IPS DF 6.9 (cell line): ENCODE measurements at regions not wholly inside any gene's neighbourhood (a gene's known extent, or its start where the extent isn't known, plus 50 kb on each side); places are given as distances from the start of the nearest gene placed in this dataset.

ENCODE experiments used
- DNase-seq: peaks from one replicate; pipeline ENCODE4 v3.0.0-alpha.2; 2013; ENCODE audit warnings: low read depth, low spot score
- H3K27ac ChIP-seq: one replicate; pipeline ENCODE4 v1.5.1; 2013; ENCODE audit warnings: low read length, control low read depth
- H3K27me3 ChIP-seq: 2 replicates; pipeline ENCODE4 v1.6.1; 2013; ENCODE audit warnings: mild to moderate bottlenecking, low read length; ENCODE audit not compliant: control insufficient read depth, insufficient read depth
- H3K36me3 ChIP-seq: 2 replicates; pipeline ENCODE4 v1.6.1; 2013; ENCODE audit warnings: low read length; ENCODE audit not compliant: control insufficient read depth, insufficient read depth
- H3K4me1 ChIP-seq: 2 replicates; pipeline ENCODE4 v1.6.1; 2013; ENCODE audit warnings: low read length; ENCODE audit not compliant: control insufficient read depth, insufficient read depth
- H3K4me3 ChIP-seq: 2 replicates; pipeline ENCODE4 v1.5.1; 2013; ENCODE audit warnings: mild to moderate bottlenecking, low read length
- H3K9me3 ChIP-seq: 2 replicates; pipeline ENCODE4 v1.6.1; 2013; ENCODE audit warnings: low read length, inconsistent platforms; ENCODE audit not compliant: control insufficient read depth, insufficient read depth
- WGBS: extraction: QIAGEN DNeasy Blood & Tissue Kit; methylation state at CpG from one replicate; pipeline ENCODE4 v1.1.7; 2013; ENCODE audit warnings: mixed read lengths, missing lambda C conversion rate; ENCODE audit not compliant: insufficient read length, insufficient coverage; 5-methylcytosine and 5-hydroxymethylcytosine counted together

DNA sequence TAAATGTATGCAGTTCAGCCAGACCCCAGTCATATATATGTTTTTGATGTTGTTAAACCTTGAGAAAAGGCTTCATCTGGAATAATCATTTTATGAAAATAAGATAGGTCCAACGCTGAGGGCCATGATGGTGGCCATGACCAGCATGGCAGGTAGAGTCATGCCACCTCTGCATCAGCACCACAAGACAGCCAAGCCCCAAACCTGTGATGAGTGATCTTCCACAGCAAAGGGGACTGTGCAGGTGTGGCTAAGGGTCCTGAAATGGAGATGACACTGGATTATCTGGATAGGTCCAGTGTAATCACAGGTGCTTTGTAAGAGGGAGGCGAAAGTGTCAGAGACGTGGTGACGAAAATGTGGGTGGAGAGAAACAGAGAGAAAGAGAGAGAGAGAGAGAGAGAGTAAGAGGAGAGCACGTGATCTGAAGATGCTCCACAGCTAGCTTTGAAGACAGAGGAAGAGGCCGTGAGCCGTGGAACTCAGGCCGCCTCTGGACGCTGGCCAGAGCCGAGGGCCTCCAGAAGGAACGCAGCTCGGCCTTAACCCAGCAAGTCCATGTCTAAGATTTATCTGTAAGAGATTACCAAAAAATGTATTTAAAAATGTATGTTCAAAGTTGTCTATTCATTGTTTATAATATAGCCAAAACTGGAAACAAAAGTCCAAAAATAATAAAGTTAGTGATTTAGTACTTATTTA lies 304.4 kb upstream of the SHH start:
- no CpG with 5 or more reads among the region's 12 CpGs for WGBS
- H3K36me3 ChIP-seq, result no peaks in the 10 kb centered on the region
- no peaks in the 10 kb centered on the region for H3K27me3 ChIP-seq
- H3K4me3 ChIP-seq, result no peak overlapping the region
- H3K4me1 ChIP-seq, result no peaks in the 10 kb centered on the region
- no peak overlapping the region for H3K27ac ChIP-seq
- DNase-seq, result no peak
- peaks cover 21% of the 10 kb centered on the region for H3K9me3 ChIP-seq

DNA sequence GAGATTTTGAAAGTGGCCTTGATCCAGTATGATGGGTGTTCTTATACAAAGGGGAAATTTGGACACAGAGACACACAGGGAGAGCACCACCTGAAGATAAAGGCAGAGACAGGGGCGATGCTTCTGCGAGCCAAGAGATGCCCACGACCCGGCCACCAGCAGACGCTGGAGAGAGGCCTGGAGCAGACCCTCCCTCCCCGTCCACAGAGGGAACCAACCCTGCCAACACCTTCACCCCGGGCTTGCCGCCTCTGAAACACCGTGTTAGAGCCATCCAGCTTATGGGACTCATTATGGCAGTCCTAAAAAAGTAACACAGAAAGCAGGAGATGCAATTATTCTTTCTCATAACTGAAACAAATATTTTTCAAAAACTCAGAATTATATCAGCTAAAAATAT lies 303.3 kb upstream of the SHH start:
- Histone ChIP-seq H3K4me1 (no peaks in the 10 kb centered on the region), H3K27ac (no peak overlapping the region), H3K36me3 (no peaks in the 10 kb centered on the region), H3K4me3 (no peak overlapping the region), H3K27me3 (no peaks in the 10 kb centered on the region), H3K9me3 (peaks cover 15% of the 10 kb centered on the region)
- no peak for DNase-seq
- no CpG with 5 or more reads among the region's 9 CpGs for WGBS

DNA sequence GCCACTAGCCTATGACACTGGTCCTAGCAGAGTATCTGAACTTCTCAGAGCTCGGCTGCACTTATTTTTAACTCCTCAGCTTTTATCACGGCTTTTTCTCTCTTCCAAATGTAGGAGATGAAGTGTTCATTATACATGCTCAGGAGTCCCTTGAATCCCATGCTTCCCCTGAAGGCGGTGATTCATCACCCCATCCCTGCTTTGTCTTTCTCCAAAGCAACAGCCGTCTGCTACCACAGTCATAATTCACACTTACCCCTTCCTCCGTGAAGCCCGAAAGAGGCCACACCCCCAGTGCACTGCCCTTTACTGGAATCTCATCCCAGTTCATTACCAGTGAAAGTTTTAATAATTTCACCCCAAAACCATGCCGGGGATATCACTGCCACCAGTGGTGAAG lies 301.5 kb upstream of the SHH start:
- H3K4me1 ChIP-seq, result no peaks in the 10 kb centered on the region
- no peak for DNase-seq
- no CpG with 5 or more reads among the region's 7 CpGs for WGBS

DNA sequence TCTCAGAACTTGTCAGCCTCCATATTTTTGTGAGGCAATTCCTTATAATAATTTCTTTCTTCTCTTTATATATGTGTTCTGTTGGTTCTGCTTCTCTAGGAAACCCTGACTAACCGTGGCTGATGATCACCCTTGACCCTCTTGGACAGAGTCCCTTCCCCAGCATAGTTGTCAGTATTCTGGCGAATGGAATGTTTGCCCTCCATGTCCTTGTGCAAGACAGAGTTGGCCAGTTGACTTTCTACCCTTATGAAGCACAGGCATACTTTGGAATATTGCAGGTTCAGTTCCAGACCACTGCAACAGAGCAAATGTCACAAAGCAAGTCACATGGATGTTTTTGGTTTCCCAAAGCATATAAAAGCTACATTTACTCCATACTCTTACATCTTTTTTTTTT lies 297.7 kb upstream of the SHH start:
- Histone ChIP-seq H3K27me3 (no peaks in the 10 kb centered on the region), H3K4me1 (no peaks in the 10 kb centered on the region), H3K9me3 (peaks cover 8% of the 10 kb centered on the region), H3K27ac (no peak overlapping the region), H3K4me3 (no peak overlapping the region), H3K36me3 (no peaks in the 10 kb centered on the region)
- no peak for DNase-seq
- WGBS, result no CpG with 5 or more reads among the region's 2 CpGs

More for the DNA sequence above, 301.5 kb upstream of the SHH start:
- no peaks in the 10 kb centered on the region for H3K27me3 ChIP-seq
- no peaks in the 10 kb centered on the region for H3K36me3 ChIP-seq
- H3K9me3 ChIP-seq, result peaks cover 11% of the 10 kb centered on the region
- no peak overlapping the region for H3K27ac ChIP-seq
- no peak overlapping the region for H3K4me3 ChIP-seq

DNA sequence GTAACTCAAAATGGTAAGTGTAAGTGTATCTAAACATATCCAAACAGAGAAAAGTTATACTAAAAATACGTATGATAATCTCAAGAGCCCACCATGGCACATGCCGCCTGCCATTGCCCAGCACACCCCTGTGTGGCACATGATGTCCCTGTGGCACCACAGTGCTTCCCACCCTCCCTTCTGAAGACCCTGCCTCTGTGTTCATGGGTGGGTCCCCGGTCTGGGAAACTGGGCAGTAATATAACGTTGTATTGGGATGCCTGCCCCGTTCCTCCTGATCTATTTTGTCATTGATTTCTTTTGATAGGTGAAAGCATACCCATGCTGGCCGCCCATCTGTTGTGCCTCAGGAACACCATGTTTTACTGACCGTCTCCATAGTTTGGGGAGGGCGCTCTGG lies 296.8 kb upstream of the SHH start:
- H3K27me3 ChIP-seq, result no peaks in the 10 kb centered on the region
- no CpG with 5 or more reads among the region's 8 CpGs for WGBS
- peaks cover 11% of the 10 kb centered on the region for H3K9me3 ChIP-seq
- no peak for DNase-seq
- no peaks in the 10 kb centered on the region for H3K36me3 ChIP-seq
- H3K4me3 ChIP-seq, result no peak overlapping the region
- H3K27ac ChIP-seq, result no peak overlapping the region
- no peaks in the 10 kb centered on the region for H3K4me1 ChIP-seq

DNA sequence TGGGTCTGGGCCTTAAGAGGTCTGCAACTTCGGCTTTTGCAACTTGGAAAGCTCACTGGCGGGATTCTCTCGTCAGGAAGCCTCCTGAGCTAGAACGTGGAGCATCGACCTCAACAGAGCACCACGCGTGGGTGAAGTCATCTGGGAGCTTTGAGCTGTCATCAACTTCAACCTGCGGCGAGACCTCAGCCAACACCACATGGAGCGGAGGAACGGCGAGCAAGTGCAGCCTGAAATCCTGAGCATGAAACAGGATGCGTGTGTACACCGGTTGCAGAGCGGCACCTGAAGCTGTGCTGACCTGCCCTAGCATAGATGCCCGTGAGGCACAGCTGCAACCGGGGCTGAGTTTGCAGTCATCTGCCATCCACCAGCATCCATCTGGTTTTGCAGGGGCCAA lies 295.7 kb upstream of the SHH start:
- Histone ChIP-seq H3K4me3 (no peak overlapping the region), H3K27ac (no peak overlapping the region), H3K4me1 (no peaks in the 10 kb centered on the region), H3K9me3 (peaks cover 11% of the 10 kb centered on the region), H3K36me3 (no peaks in the 10 kb centered on the region), H3K27me3 (no peaks in the 10 kb centered on the region)
- WGBS, result no CpG with 5 or more reads among the region's 17 CpGs
- DNase-seq, result no peak

DNA sequence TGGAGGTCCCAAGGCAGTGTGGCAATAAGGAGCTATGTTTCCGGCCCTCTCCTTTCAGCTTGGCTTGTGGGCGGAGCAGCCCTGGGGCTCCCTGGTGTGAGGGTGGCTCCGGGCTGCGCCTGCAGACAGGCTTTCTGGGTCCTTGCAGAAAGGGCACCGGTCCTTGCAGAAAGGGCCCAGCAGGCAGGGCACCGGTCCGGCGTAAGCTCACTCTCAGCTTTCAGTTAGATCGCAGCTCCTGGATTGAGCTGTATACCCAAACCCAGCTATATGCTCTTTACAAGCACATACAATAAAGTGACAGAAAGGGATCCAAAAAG lies 293.8 kb upstream of the SHH start:
- H3K27ac ChIP-seq, result no peak overlapping the region
- DNase-seq, result no peak
- H3K4me3 ChIP-seq, result no peak overlapping the region
- no peaks in the 10 kb centered on the region for H3K36me3 ChIP-seq
- H3K4me1 ChIP-seq, result no peaks in the 10 kb centered on the region
- WGBS, result no CpG with 5 or more reads among the region's 9 CpGs
- H3K27me3 ChIP-seq, result no peaks in the 10 kb centered on the region
- H3K9me3 ChIP-seq, result peaks cover 13% of the 10 kb centered on the region

DNA sequence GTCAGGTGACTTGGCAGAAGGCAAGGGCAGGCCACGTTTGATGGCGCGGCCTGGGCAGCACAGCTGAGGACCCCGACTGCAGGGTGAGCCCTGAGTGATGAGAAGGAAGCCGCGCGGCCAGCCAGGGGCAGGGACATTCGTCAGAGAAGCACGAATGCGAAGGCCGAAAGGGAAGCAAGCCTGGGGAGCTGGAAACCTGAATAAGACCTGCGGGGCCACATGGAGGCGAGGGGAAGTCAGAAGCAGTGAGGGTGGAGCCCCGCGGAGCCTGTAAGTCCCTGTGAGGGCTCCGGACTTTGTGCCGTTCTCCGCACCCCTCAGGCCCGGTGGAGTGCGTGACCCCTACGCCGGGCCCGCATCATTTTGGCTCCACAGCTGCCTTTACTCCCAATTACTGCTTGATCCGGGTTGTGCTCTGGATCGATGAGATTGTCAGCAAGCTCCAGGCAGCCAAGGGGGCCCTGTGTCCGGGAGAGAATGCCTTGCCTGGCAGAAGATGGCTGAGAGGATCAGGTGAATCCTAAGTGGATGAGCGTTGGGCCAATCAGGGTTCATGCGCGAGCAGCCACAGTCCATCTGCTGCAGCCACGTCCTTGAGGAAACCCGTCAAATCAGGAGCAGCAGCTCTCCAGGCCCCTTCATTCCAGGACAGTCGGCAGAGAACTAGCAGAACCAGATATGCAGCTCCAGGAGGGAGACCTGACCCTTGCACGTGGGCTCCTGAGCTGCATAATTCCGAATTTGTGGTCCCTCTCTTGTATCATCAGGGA lies 293.3 kb upstream of the SHH start:
- no peak for DNase-seq
- H3K36me3 ChIP-seq, result no peaks in the 10 kb centered on the region
- H3K9me3 ChIP-seq, result peaks cover 13% of the 10 kb centered on the region
- WGBS, result no CpG with 5 or more reads among the region's 34 CpGs
- no peaks in the 10 kb centered on the region for H3K4me1 ChIP-seq
- H3K4me3 ChIP-seq, result no peak overlapping the region
- H3K27ac ChIP-seq, result no peak overlapping the region
- no peaks in the 10 kb centered on the region for H3K27me3 ChIP-seq

DNA sequence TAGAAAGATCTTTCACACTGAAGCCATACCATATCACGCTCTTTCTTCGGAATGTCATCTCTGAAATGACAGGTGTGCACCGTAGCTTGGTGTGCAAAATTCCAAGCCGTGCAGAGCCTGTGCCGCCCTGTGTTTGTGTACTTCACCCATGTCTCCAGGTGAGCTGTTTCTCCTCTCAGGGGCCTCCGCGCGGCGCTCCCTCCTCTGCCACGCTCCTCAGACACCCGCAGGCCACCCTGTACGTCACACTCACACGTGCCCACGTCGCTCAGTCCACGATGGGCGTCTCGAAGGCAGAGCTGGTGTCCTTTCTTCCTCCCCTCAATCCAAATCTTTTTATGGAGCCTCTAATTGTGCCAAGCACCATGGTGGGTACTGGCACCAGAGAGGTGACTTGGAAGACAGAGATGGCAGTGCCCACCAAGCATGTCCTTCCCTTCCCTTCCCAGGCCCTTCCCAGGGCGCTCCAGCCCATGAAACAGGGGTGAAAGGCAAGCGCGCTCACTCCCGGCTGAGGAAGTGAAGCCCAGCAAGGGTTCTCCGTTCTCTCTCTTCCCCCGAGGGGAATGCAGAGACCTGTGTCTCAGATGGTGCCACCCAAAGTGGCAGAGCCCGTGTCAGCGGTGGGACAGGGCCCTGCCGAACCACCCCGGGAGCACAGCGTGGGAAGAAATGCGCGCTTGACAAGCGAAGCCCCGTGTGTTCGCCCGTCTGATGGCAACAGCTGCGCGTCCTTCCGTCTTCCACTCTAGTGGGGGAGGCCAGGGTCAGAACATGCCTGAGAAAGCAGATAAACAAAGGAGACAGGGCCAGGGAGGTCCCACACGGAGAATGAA lies 292.5 kb upstream of the SHH start:
- Histone ChIP-seq H3K27me3 (no peaks in the 10 kb centered on the region), H3K4me3 (no peak overlapping the region), H3K4me1 (no peaks in the 10 kb centered on the region), H3K27ac (no peak overlapping the region), H3K36me3 (no peaks in the 10 kb centered on the region), H3K9me3 (peaks cover 16% of the 10 kb centered on the region)
- no CpG with 5 or more reads among the region's 39 CpGs for WGBS
- DNase-seq, result no peak

DNA sequence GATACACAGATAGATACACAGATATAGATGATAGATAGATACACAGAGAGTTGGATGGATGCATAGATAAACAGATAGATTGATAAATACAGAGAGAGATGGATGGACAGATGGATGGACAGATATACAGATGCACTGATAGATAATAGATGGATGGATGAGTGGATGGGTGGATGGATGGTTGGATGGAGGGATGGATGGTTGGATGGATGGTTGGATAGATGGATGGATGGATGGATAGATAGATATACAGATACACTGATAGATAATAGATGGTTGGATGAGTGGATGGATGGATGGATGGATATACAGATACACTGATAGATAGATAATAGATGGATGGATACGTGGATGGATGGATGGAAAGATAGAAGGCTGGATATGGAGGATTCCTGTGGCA lies 290.0 kb upstream of the SHH start:
- 100% methylated on average over 1 of the region's 1 CpG for WGBS
- no peaks in the 10 kb centered on the region for H3K4me1 ChIP-seq
- DNase-seq, result no peak
- no peaks in the 10 kb centered on the region for H3K27me3 ChIP-seq
- H3K36me3 ChIP-seq, result no peaks in the 10 kb centered on the region
- H3K27ac ChIP-seq, result no peak overlapping the region
- peaks cover 18% of the 10 kb centered on the region for H3K9me3 ChIP-seq
- H3K4me3 ChIP-seq, result no peak overlapping the region
